CD14-positive monocyte (primary cell): ENCODE measurements at regions not wholly inside any gene's neighbourhood (a gene's known extent, or its start where the extent isn't known, plus 50 kb on each side); places are given as distances from the start of the nearest gene placed in this dataset.

ENCODE experiments used
- DNase-seq, 3 donors: peaks; one replicate each; pipeline ENCODE4 v3.0.0-alpha.2; 2011 to 2022
- H2AFZ ChIP-seq: 2 replicates; pipeline ENCODE4 v1.6.0; 2012; ENCODE audit warnings: mild to moderate bottlenecking, low read depth, low read length, inconsistent platforms; ENCODE audit not compliant: insufficient read depth, poor library complexity, severe bottlenecking
- H3K27ac ChIP-seq, 2 donors: 1 replicate in 1 of 2; 2 replicates in 1 of 2; pipeline ENCODE4 v1.5.1; 2012 to 2013; ENCODE audit warnings: low read length in 2 of 2, control low read depth in 1 of 2, inconsistent platforms in 1 of 2, low read depth in 1 of 2, mild to moderate bottlenecking in 1 of 2
- H3K27me3 ChIP-seq, 2 donors: one replicate each; pipeline versions ENCODE4 v1.6.0 to v1.6.1; 2011 to 2013; ENCODE audit warnings: low read length in 2 of 2; ENCODE audit not compliant: control insufficient read depth in 2 of 2, insufficient read depth in 2 of 2
- H3K36me3 ChIP-seq, 2 donors: replicated peaks in 1 of 2; 1 replicate in 1 of 2; 2 replicates in 1 of 2; pipeline versions ENCODE4 v1.5.1 to v1.6.1; 2012 to 2013; ENCODE audit warnings: low read length in 2 of 2, control low read depth in 1 of 2, inconsistent platforms in 1 of 2, mild to moderate bottlenecking in 1 of 2; ENCODE audit not compliant: insufficient read depth in 2 of 2, control insufficient read depth in 1 of 2
- H3K4me1 ChIP-seq, 2 donors: 1 replicate in 1 of 2; 2 replicates in 1 of 2; pipeline versions ENCODE4 v1.5.1 to v1.6.1; 2012 to 2013; ENCODE audit warnings: low read length in 2 of 2, control low read depth in 1 of 2, inconsistent platforms in 1 of 2, mild to moderate bottlenecking in 1 of 2, moderate library complexity in 1 of 2; ENCODE audit not compliant: insufficient read depth in 2 of 2, control insufficient read depth in 1 of 2
- H3K4me2 ChIP-seq: replicated peaks from 2 replicates; pipeline ENCODE3; 2012; ENCODE audit warnings: low read length, moderate library complexity, mild to moderate bottlenecking; ENCODE audit not compliant: poor library complexity, severe bottlenecking; ENCODE audit errors: extremely low read depth
- H3K4me3 ChIP-seq, 3 experiments: fragments of 200-600 bp in 1 of 3; sonication (generic) in 1 of 3; replicated peaks in 1 of 3; 1 replicate in 2 of 3; 2 replicates in 1 of 3; pipeline ENCODE4 v1.5.1; 2011 to 2013; ENCODE audit warnings: low read length in 3 of 3, mild to moderate bottlenecking in 3 of 3, control low read depth in 2 of 3, low read depth in 2 of 3, inconsistent platforms in 1 of 3, moderate library complexity in 1 of 3
- H3K79me2 ChIP-seq: 2 replicates; pipeline ENCODE4 v1.6.0; 2012; ENCODE audit warnings: mild to moderate bottlenecking, control low read depth, inconsistent platforms, low read length, moderate library complexity; ENCODE audit not compliant: insufficient read depth
- H3K9ac ChIP-seq: 2 replicates; pipeline ENCODE4 v1.6.0; 2017; ENCODE audit warnings: low read length, mild to moderate bottlenecking; ENCODE audit not compliant: insufficient read depth, poor library complexity, severe bottlenecking
- H3K9me3 ChIP-seq, 2 donors: replicated peaks in 1 of 2; 1 replicate in 1 of 2; 2 replicates in 1 of 2; pipeline versions ENCODE4 v1.5.1 to v1.6.1; 2012 to 2013; ENCODE audit warnings: low read length in 2 of 2, control low read depth in 1 of 2; ENCODE audit not compliant: control insufficient read depth in 1 of 2, insufficient read depth in 1 of 2
- H4K20me1 ChIP-seq: 2 replicates; pipeline ENCODE4 v1.6.0; 2012; ENCODE audit warnings: mild to moderate bottlenecking, low read length, control low read depth, moderate library complexity; ENCODE audit not compliant: insufficient read depth
- H3K27ac Mint-ChIP-seq, 7 donors: one replicate each; pipeline ENCODE4 v1.8.0; 2020; ENCODE audit warnings: mild to moderate bottlenecking in 7 of 7, mixed read lengths in 7 of 7, moderate library complexity in 6 of 7, inconsistent platforms in 2 of 7
- H3K27me3 Mint-ChIP-seq, 3 donors: one replicate each; pipeline ENCODE4 v1.8.0; 2021 to 2022; ENCODE audit warnings: low read depth in 3 of 3, mild to moderate bottlenecking in 3 of 3, mixed read lengths in 3 of 3, moderate library complexity in 3 of 3, inconsistent platforms in 1 of 3
- H3K36me3 Mint-ChIP-seq, 2 donors: one replicate each; pipeline ENCODE4 v1.8.0; 2020; ENCODE audit warnings: mixed read lengths in 2 of 2, inconsistent platforms in 1 of 2, mild to moderate bottlenecking in 1 of 2
- H3K4me1 Mint-ChIP-seq: one replicate; pipeline ENCODE4 v1.8.0; 2020; ENCODE audit warnings: mild to moderate bottlenecking, mixed read lengths
- H3K4me3 Mint-ChIP-seq, 2 donors: one replicate each; pipeline ENCODE4 v1.8.0; 2020; ENCODE audit warnings: mild to moderate bottlenecking in 2 of 2, mixed read lengths in 2 of 2, moderate library complexity in 1 of 2
- H3K9me3 Mint-ChIP-seq, 7 donors: one replicate each; pipeline ENCODE4 v1.8.0; 2020 to 2022; ENCODE audit warnings: mixed read lengths in 7 of 7, mild to moderate bottlenecking in 6 of 7, moderate library complexity in 6 of 7, inconsistent platforms in 2 of 7
- WGBS: methylation state at CpG from one replicate; pipeline ENCODE4 v1.1.5; 2013; ENCODE audit warnings: missing lambda C conversion rate; ENCODE audit not compliant: insufficient coverage; 5-methylcytosine and 5-hydroxymethylcytosine counted together
- intact Hi-C, 2 donors: fragments of 100-400 bp; cut with micrococcal nuclease; formaldehyde crosslinking; loops; one replicate each; pipeline versions ENCODE4 v1.15.0 to v1.15.1; 2023
- TF ChIP-seq, protein P1 (sequence below): fragments of 200-600 bp; IDR thresholded peaks from one replicate; pipeline ENCODE4 v1.8.0; 2022; ENCODE audit warnings: antibody characterized with exemption, mild to moderate bottlenecking

DNA sequence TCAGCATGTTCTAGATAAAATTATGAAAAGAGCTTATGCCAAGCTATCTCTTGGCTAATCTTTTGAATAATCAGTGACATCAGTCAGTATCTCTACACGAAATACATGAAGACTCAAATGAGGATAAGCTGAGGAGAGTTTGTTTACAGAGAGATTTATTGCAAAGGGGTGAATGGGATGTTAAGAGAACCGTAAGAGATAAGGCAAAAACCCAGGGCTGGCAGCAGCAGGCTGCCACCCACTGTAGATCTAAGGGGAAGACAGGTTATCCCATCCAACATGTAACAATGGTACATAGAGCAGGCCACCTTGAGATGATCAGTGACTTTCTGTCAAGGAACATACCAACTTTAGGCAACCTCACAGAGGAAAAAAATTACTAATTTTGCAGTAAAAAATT is 432.1 kb upstream of the NR3C2 start:
- Histone ChIP-seq H3K9ac (no peak overlapping the region), H3K4me3 (no peak overlapping the region), H4K20me1 (no peaks in the 10 kb centered on the region), H3K27me3 (no peaks in the 10 kb centered on the region), H2AFZ (no peak overlapping the region), H3K9me3 (no peaks in the 10 kb centered on the region), H3K27ac (no peak overlapping the region), H3K36me3 (no peaks in the 10 kb centered on the region), H3K79me2 (no peaks in the 10 kb centered on the region), H3K4me1 (no peaks in the 10 kb centered on the region), H3K4me2 (no peak overlapping the region)
- Mint-ChIP-seq H3K9me3 (peaks cover 0 to 7% (median 2%) of the 10 kb centered on the region in 7 donors), H3K27ac (no peak overlapping the region), H3K4me3 (no peak overlapping the region), H3K36me3 (no peaks in the 10 kb centered on the region), H3K27me3 (peaks cover 0 to 2% (median 0%) of the 10 kb centered on the region in 3 donors), H3K4me1 (no peaks in the 10 kb centered on the region)
- DNase-seq = no peak
- intact Hi-C loops = no loop called here
- TF ChIP-seq, protein P1, sequence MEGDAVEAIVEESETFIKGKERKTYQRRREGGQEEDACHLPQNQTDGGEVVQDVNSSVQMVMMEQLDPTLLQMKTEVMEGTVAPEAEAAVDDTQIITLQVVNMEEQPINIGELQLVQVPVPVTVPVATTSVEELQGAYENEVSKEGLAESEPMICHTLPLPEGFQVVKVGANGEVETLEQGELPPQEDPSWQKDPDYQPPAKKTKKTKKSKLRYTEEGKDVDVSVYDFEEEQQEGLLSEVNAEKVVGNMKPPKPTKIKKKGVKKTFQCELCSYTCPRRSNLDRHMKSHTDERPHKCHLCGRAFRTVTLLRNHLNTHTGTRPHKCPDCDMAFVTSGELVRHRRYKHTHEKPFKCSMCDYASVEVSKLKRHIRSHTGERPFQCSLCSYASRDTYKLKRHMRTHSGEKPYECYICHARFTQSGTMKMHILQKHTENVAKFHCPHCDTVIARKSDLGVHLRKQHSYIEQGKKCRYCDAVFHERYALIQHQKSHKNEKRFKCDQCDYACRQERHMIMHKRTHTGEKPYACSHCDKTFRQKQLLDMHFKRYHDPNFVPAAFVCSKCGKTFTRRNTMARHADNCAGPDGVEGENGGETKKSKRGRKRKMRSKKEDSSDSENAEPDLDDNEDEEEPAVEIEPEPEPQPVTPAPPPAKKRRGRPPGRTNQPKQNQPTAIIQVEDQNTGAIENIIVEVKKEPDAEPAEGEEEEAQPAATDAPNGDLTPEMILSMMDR = no peak
- WGBS = 40% methylated on average over 1 of the region's 2 CpGs

DNA sequence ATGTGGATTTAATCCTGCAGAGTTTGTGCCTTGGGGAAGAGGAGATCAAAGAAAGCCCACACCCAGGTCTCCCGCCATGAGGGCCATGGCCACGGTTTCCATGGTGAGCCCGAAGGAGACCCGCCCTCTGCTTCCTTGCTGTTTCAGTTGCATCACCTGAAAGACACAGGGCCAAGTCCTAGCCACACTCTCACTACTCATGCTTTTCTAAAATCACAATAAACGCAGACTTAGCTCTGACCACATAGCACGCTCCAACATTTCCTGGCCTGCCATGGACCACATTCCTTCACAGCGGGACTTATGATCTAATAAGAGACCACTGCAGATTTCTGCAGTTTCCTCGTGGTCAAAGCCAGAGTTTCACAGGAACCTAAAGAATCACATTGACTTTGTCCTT is 426.0 kb upstream of the NR3C2 start:
- peaks cover 0 to 5% of the 10 kb centered on the region in 2 donors for H3K9me3 ChIP-seq
- H3K4me2 ChIP-seq = no peak overlapping the region
- H3K27ac Mint-ChIP-seq = no peak overlapping the region
- peaks cover 0 to 2% (median 0%) of the 10 kb centered on the region in 3 donors for H3K27me3 Mint-ChIP-seq
- no peak overlapping the region for H3K27ac ChIP-seq
- H2AFZ ChIP-seq = no peak overlapping the region
- H3K4me1 Mint-ChIP-seq = no peaks in the 10 kb centered on the region
- TF ChIP-seq, protein P1 = no peak
- H3K9me3 Mint-ChIP-seq = peaks cover 3 to 13% (median 6%) of the 10 kb centered on the region in 7 donors
- no peaks in the 10 kb centered on the region for H3K4me1 ChIP-seq
- no peaks in the 10 kb centered on the region for H4K20me1 ChIP-seq
- no peaks in the 10 kb centered on the region for H3K36me3 Mint-ChIP-seq
- H3K79me2 ChIP-seq = no peaks in the 10 kb centered on the region
- H3K9ac ChIP-seq = no peak overlapping the region
- H3K4me3 ChIP-seq = no peak overlapping the region
- intact Hi-C loops = no loop called here
- WGBS = 89% methylated on average over 8 of the region's 8 CpGs
- no peak overlapping the region for H3K4me3 Mint-ChIP-seq
- no peaks in the 10 kb centered on the region for H3K27me3 ChIP-seq
- DNase-seq = no peak
- H3K36me3 ChIP-seq = no peaks in the 10 kb centered on the region
